GM20000 (cell line): ENCODE measurements at regions not wholly inside any gene's neighbourhood (a gene's known extent, or its start where the extent isn't known, plus 50 kb on each side); places are given as distances from the start of the nearest gene placed in this dataset.
"Not testable (repeated sequence)": the region's sequence is repeated elsewhere in the genome, so short reads cannot be mapped to it uniquely, and the experiment has no call there.

Experiments used
- DNase-seq: peaks from one replicate; pipeline ENCODE4 v3.0.0; 2012; ENCODE audit warnings: low spot score
- TF ChIP-seq, protein P1 (sequence below): IDR thresholded peaks from 2 replicates; pipeline ENCODE4 v1.5.1; 2012; ENCODE audit warnings: mild to moderate bottlenecking, control low read depth; ENCODE audit errors: extremely low read depth, missing control alignments

GRCh38 chr1:66462313-66462712 is 71.6 kb upstream of the SGIP1 start:
- TF ChIP-seq, protein P1, sequence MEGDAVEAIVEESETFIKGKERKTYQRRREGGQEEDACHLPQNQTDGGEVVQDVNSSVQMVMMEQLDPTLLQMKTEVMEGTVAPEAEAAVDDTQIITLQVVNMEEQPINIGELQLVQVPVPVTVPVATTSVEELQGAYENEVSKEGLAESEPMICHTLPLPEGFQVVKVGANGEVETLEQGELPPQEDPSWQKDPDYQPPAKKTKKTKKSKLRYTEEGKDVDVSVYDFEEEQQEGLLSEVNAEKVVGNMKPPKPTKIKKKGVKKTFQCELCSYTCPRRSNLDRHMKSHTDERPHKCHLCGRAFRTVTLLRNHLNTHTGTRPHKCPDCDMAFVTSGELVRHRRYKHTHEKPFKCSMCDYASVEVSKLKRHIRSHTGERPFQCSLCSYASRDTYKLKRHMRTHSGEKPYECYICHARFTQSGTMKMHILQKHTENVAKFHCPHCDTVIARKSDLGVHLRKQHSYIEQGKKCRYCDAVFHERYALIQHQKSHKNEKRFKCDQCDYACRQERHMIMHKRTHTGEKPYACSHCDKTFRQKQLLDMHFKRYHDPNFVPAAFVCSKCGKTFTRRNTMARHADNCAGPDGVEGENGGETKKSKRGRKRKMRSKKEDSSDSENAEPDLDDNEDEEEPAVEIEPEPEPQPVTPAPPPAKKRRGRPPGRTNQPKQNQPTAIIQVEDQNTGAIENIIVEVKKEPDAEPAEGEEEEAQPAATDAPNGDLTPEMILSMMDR = no peak
- DNase-seq = no peak

DNA sequence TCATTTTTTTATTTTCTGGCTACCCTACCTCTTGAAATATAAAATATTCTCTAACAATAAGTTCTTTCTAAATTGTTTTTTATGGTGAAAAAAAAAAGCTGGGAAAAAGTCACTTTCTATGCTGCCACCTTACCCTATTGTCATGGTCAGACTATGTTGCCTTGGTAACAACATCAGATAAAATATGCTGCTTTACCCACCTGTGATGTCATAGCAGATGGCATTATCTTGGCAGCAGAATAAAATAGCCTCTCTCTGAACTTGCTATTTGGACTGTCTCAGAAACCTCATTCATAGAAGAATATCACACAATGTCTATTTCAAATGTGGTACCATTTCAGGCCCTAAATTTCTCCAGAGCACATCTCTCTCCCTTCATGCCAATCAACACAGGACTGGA is 69.6 kb upstream of the SGIP1 start:
- DNase-seq = no peak
- TF ChIP-seq, protein P1 = no peak

- TF ChIP-seq, protein P1 = no peak
- no peak for DNase-seq
Measured at GRCh38 chr1:66464802-66465201, 69.2 kb upstream of the SGIP1 start.

DNA sequence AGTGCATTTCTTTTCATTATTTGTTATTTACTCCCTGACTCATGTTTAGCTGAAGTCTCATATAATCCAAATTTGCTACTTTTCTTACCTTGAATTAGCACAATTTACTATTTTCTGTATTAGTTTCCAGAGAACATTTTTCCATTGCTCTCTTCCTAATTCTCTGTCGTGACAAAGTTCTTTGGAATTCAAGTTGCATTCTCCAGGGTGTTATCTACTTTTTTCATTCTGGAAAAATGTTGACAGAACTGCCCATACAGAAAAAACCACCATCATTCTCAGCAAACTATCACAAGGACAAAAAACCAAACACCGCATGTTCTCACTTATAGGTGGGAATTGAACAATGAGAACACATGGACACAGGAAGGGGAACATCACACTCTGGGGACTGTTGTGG is 67.3 kb upstream of the SGIP1 start:
- not testable (repeated sequence) for DNase-seq

DNA sequence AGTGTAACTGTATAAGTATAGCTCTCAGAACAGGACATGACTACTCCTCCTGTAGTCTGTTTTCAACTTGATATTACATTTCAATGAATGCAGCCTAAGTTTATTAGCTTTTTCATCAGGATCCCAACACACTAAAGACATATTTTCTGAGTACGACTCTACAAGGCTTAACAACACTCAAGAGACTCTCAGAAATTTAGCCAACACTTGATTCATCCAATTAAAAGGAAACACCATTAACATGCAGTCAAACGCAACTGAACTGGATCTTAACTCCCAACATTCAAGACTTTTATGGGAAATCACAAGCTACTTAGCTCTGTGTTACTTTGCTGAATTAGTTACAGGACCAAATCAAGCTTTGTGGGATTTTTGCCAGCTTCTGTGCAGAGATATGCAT is 65.2 kb upstream of the SGIP1 start:
- DNase-seq = no peak
- TF ChIP-seq, protein P1 = no peak

GRCh38 chr1:66475940-66476339 is 58.0 kb upstream of the SGIP1 start:
- TF ChIP-seq, protein P1 = no peak
- DNase-seq = no peak

- DNase-seq = no peak
- TF ChIP-seq, protein P1 = no peak
Measured at GRCh38 chr1:66476774-66477173, 57.2 kb upstream of the SGIP1 start.

DNA sequence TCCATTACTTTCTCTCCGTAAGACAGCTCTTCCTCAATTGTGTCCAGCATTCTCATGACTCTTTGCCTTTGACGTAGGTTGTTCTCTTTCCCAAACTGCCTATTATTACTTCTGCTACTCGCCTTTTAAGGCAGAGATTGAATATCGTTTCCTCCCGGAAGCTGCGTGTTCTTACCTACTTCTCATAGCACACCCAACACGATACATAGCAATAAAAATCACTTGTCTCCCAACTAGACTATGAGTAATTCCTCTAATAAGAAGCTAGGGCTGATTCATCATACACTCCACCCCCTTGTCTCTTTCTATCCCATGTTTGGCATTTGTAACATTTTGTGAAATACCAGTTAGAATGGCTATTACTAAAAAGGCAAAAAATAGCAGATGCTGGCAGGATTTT is 55.8 kb upstream of the SGIP1 start:
- TF ChIP-seq, protein P1 = no peak
- no peak for DNase-seq
